Retinal pigment epithelial cell (primary cell): ENCODE measurements at regions not wholly inside any gene's neighbourhood (a gene's known extent, or its start where the extent isn't known, plus 50 kb on each side); places are given as distances from the start of the nearest gene placed in this dataset.

Experiments
- DNase-seq: peaks from one replicate; pipeline ENCODE4 v3.0.0-alpha.2; 2010; ENCODE audit warnings: low read depth
- H3K4me3 ChIP-seq: 2 replicates; pipeline ENCODE4 v1.5.1; 2011; ENCODE audit warnings: mild to moderate bottlenecking, low read length, control low read depth, moderate library complexity
- CTCF ChIP-seq: conservative IDR thresholded peaks from 2 replicates; pipeline ENCODE4 v1.5.1; 2011; ENCODE audit warnings: low read depth, low read length, control low read depth, inconsistent platforms

GRCh38 chr2:74766780-74767179, 67.1 kb upstream of the HK2 start:
- H3K4me3 ChIP-seq = no peak overlapping the region
- DNase-seq = no peak
- no peak for TF ChIP-seq CTCF

GRCh38 chr2:74767618-74768017, 66.3 kb upstream of the HK2 start:
- no peak for DNase-seq
- no peak overlapping the region for H3K4me3 ChIP-seq
- TF ChIP-seq CTCF = no peak

- no peak for TF ChIP-seq CTCF
- H3K4me3 ChIP-seq = no peak overlapping the region
- no peak for DNase-seq
Observed at GRCh38 chr2:74768401-74768914, 65.5 kb upstream of the HK2 start.

GRCh38 chr2:74772046-74772445, 61.9 kb upstream of the HK2 start:
- no peak for DNase-seq
- TF ChIP-seq CTCF = no peak

GRCh38 chr2:74777161-74777900, 56.6 kb upstream of the HK2 start:
- H3K4me3 ChIP-seq = no peak overlapping the region
- TF ChIP-seq CTCF = no peak
- DNase-seq = no peak

More at GRCh38 chr2:74772046-74772445, 61.9 kb upstream of the HK2 start:
- H3K4me3 ChIP-seq = no peak overlapping the region

GRCh38 chr2:74778381-74779264, 55.3 kb upstream of the HK2 start:
- no peak overlapping the region for H3K4me3 ChIP-seq
- TF ChIP-seq CTCF = no peak
- no peak for DNase-seq
